ENCODE measurements at regions not wholly inside any gene's neighbourhood (a gene's known extent, or its start where the extent isn't known, plus 50 kb on each side); places are given as distances from the start of the nearest gene placed in this dataset.

DNA sequence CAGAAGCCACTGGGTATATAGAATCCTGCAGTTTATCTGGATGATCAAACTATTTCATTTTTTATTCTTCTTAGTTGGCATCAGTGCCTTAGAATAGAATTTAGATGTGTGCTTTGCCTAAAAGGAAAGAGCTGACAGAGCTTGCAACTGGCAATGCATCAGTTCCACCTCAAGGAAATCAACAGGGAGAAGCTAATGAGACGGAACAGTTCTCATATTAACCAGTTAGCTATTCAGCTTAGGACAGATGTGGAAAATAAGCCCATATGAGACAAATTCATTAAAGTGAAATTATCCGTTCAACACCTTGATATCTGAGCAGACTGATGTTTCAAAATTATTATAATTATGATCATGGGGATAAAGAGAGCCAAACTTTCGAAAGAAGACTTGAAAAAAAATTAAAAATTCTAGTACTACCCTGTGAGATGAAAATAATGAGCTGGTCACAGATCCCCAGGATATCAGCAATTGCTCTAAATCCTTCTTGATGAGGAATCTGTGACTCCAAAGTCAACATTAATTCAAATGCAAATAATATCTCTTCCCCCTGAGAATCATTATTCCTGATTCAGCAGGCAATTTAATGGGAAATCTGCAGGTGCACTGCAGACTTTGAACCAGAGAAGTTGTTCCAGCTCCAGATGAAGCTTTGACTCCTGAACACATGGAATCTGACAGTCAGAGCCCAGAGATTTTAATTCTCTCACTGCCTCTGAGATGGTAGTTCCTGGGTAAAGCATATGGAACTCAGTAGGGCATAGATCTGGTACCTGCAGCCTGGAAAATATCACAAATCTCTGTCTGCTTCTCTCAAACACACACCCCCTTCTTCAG lies 486.8 kb downstream of the FOXO1 start:
- WGBS (ENCODE audit: low lambda C conversion rate, missing lambda C conversion rate) = 94% methylated on average over 3 of the region's 3 CpGs
- H3K79me2 ChIP-seq = no peaks in the 10 kb centered on the region
- no peak overlapping the region for H3K4me3 ChIP-seq

DNA sequence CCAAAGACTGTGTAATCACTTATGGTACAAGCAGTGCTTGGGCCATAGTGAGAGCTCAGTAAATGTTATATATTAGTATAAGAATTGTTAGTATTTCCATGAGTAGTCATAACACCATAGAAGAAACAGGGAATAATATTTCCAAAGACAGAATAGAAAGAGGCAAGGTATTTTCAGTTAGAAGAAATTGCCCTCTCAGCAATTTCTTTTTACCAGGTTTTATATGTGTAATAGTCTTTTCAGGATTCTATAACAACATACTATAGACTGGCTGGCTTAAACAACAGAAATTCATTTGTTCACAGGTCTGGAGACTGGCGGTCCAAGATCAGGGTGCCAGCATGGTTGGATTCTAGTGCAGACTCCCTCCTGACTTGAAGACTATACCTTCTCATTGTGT lies 485.7 kb downstream of the FOXO1 start:
- TF ChIP-seq EZH2 (IDR thresholded peaks at IDR 0.05; ENCODE audit: borderline replicate concordance) (no peak), EZH2phosphoT487 (IDR thresholded peaks at IDR 0.05; ENCODE audit: low read depth, severe bottlenecking, unreplicated experiment) (no peak)
- TF ChIP-seq, protein P1, sequence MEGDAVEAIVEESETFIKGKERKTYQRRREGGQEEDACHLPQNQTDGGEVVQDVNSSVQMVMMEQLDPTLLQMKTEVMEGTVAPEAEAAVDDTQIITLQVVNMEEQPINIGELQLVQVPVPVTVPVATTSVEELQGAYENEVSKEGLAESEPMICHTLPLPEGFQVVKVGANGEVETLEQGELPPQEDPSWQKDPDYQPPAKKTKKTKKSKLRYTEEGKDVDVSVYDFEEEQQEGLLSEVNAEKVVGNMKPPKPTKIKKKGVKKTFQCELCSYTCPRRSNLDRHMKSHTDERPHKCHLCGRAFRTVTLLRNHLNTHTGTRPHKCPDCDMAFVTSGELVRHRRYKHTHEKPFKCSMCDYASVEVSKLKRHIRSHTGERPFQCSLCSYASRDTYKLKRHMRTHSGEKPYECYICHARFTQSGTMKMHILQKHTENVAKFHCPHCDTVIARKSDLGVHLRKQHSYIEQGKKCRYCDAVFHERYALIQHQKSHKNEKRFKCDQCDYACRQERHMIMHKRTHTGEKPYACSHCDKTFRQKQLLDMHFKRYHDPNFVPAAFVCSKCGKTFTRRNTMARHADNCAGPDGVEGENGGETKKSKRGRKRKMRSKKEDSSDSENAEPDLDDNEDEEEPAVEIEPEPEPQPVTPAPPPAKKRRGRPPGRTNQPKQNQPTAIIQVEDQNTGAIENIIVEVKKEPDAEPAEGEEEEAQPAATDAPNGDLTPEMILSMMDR (IDR thresholded peaks at IDR 0.05; ENCODE audit: poor library complexity) = no peak
- WGBS (ENCODE audit: low lambda C conversion rate, missing lambda C conversion rate) = 100% methylated on average over 1 of the region's 1 CpG
- Histone ChIP-seq H3K27me3 (no peaks in the 10 kb centered on the region), H3K4me3 (no peak overlapping the region), H4K20me1 (ENCODE audit: insufficient read depth, poor library complexity, severe bottlenecking) (no peaks in the 10 kb centered on the region), H3K4me1 (ENCODE audit: insufficient read depth) (peaks cover 23% of the 10 kb centered on the region), H3K27ac (peak overlapping the region; percentile 44), H3K36me3 (replicated peaks; ENCODE audit: insufficient read depth, low read depth) (no peaks in the 10 kb centered on the region), H3K9me2 (replicated peaks; ENCODE audit: insufficient read depth) (no peaks in the 10 kb centered on the region), H2AFZ (no peak overlapping the region), H3K9me3 (ENCODE audit: low read depth) (no peaks in the 10 kb centered on the region), H3K79me2 (no peaks in the 10 kb centered on the region), H3K4me2 (no peak overlapping the region)
- no peak for DNase-seq (ENCODE audit: low spot score)

More for the DNA sequence above, 486.8 kb downstream of the FOXO1 start:
- Histone ChIP-seq H3K9me2 (replicated peaks; ENCODE audit: insufficient read depth) (no peaks in the 10 kb centered on the region), H3K27me3 (no peaks in the 10 kb centered on the region), H4K20me1 (ENCODE audit: insufficient read depth, poor library complexity, severe bottlenecking) (no peaks in the 10 kb centered on the region), H3K4me1 (ENCODE audit: insufficient read depth) (peaks cover 23% of the 10 kb centered on the region), H3K9me3 (ENCODE audit: low read depth) (no peaks in the 10 kb centered on the region), H2AFZ (no peak overlapping the region), H3K36me3 (replicated peaks; ENCODE audit: insufficient read depth, low read depth) (no peaks in the 10 kb centered on the region), H3K4me2 (no peak overlapping the region), H3K27ac (no peak overlapping the region)
- TF ChIP-seq, protein P1 (IDR thresholded peaks at IDR 0.05; ENCODE audit: poor library complexity) = no peak
- TF ChIP-seq EZH2phosphoT487 (IDR thresholded peaks at IDR 0.05; ENCODE audit: low read depth, severe bottlenecking, unreplicated experiment) = no peak
- TF ChIP-seq EZH2 (IDR thresholded peaks at IDR 0.05; ENCODE audit: borderline replicate concordance) = no peak
- DNase-seq (ENCODE audit: low spot score) = no peak

DNA sequence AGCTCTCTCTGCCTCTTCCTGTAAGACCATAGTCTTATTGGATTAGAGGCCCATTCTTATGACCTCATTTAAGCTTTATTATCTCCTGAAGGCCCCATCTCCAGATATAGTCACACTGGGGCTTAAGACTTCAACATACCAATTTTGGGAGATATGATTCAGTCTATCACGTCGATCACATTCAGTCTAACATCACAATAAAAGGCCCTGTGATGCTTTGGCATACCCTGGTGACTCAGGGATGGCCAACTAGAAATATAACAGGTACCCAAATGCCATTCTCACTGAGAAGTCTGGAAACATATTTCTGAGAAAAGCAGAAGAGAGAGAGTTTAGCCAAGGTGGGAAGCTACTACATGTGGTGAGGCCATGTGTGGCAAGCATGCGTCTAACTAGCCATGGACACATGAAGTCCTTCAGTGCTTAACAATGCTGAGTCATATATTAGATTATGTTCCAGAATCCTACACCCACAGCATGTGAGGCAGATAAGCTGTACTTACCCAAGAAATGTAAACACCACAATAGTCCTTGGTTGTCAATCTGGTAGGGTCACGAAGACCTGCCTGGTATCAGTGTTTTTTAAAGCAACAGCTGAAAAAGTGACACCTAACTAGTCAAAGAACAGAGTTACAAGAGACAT lies 485.1 kb downstream of the FOXO1 start:
- Histone ChIP-seq H2AFZ (no peak overlapping the region), H3K4me3 (no peak overlapping the region), H3K27me3 (no peaks in the 10 kb centered on the region), H3K36me3 (replicated peaks; ENCODE audit: insufficient read depth, low read depth) (no peaks in the 10 kb centered on the region), H3K27ac (peak overlapping the region; percentile 44), H3K9me2 (replicated peaks; ENCODE audit: insufficient read depth) (no peaks in the 10 kb centered on the region), H3K4me1 (ENCODE audit: insufficient read depth) (peaks cover 23% of the 10 kb centered on the region), H3K4me2 (peak overlapping the region; percentile 12), H3K79me2 (no peaks in the 10 kb centered on the region), H4K20me1 (ENCODE audit: insufficient read depth, poor library complexity, severe bottlenecking) (no peaks in the 10 kb centered on the region), H3K9me3 (ENCODE audit: low read depth) (no peaks in the 10 kb centered on the region)
- TF ChIP-seq, protein P1 (IDR thresholded peaks at IDR 0.05; ENCODE audit: poor library complexity) = no peak
- no peak for TF ChIP-seq EZH2phosphoT487 (IDR thresholded peaks at IDR 0.05; ENCODE audit: low read depth, severe bottlenecking, unreplicated experiment)
- peak; percentile 73 for DNase-seq (ENCODE audit: low spot score)
- WGBS (ENCODE audit: low lambda C conversion rate, missing lambda C conversion rate) = 53% methylated on average over 4 of the region's 4 CpGs
